ENCODE measurements at regions not wholly inside any gene's neighbourhood (a gene's known extent, or its start where the extent isn't known, plus 50 kb on each side); places are given as distances from the start of the nearest gene placed in this dataset.
"Not testable (repeated sequence)": the region's sequence is repeated elsewhere in the genome, so short reads cannot be mapped to it uniquely, and the experiment has no call there.

DNA sequence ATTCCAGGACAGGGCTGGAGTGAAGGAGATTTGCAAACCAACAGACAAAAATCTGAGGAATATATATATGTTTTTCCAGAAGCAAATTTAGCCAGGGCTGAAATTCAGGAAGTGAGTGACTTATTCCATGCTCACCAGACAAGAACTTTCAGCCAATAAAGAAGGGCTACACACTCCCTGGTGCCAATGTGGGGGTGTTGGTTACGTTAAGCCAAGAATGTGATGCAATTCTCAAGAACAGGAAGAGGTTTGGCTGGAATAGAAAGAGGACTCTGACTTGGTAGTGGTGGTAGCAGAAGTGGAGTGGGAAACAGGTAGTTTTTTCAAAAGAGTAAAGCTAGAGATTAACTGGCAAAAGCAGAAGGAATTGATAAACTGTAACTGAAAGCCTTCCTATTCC is 80.6 kb upstream of the NOTCH2NLA start:
- TF ChIP-seq, protein P1, sequence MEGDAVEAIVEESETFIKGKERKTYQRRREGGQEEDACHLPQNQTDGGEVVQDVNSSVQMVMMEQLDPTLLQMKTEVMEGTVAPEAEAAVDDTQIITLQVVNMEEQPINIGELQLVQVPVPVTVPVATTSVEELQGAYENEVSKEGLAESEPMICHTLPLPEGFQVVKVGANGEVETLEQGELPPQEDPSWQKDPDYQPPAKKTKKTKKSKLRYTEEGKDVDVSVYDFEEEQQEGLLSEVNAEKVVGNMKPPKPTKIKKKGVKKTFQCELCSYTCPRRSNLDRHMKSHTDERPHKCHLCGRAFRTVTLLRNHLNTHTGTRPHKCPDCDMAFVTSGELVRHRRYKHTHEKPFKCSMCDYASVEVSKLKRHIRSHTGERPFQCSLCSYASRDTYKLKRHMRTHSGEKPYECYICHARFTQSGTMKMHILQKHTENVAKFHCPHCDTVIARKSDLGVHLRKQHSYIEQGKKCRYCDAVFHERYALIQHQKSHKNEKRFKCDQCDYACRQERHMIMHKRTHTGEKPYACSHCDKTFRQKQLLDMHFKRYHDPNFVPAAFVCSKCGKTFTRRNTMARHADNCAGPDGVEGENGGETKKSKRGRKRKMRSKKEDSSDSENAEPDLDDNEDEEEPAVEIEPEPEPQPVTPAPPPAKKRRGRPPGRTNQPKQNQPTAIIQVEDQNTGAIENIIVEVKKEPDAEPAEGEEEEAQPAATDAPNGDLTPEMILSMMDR (conservative IDR thresholded peaks at IDR 0.05 in 1 of 2, IDR thresholded peaks at IDR 0.05 in 1 of 2; ENCODE audit: low read depth in 1 of 2, low read length in 2 of 2): not testable (repeated sequence)
- TF ChIP-seq EZH2 (IDR thresholded peaks at IDR 0.05; ENCODE audit: low read length, missing control alignments): not testable (repeated sequence)
